ENCODE measurements at regions not wholly inside any gene's neighbourhood (a gene's known extent, or its start where the extent isn't known, plus 50 kb on each side); places are given as distances from the start of the nearest gene placed in this dataset.

DNA sequence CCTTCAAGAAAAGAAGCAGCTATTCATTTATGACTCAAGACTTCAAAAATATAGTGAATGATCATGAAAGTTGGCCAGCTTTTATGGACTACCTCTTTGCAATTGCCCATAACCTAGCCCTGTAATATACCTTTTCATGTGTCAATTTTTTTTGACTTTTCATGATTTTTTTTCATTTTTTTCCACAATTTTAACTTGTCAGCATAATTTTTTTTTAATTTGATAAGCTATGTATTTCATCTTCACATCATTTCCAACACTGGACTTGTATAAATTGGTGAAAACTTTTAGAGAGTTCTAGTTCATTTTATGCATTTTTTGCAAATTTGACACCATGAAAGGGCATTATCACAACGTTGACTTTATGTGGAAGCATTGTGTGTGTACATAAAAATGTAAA lies 220.8 kb upstream of the NFE2L3 start:
- TF ChIP-seq, protein P1, sequence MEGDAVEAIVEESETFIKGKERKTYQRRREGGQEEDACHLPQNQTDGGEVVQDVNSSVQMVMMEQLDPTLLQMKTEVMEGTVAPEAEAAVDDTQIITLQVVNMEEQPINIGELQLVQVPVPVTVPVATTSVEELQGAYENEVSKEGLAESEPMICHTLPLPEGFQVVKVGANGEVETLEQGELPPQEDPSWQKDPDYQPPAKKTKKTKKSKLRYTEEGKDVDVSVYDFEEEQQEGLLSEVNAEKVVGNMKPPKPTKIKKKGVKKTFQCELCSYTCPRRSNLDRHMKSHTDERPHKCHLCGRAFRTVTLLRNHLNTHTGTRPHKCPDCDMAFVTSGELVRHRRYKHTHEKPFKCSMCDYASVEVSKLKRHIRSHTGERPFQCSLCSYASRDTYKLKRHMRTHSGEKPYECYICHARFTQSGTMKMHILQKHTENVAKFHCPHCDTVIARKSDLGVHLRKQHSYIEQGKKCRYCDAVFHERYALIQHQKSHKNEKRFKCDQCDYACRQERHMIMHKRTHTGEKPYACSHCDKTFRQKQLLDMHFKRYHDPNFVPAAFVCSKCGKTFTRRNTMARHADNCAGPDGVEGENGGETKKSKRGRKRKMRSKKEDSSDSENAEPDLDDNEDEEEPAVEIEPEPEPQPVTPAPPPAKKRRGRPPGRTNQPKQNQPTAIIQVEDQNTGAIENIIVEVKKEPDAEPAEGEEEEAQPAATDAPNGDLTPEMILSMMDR (IDR thresholded peaks at IDR 0.05): no peak
- no peak for TF ChIP-seq POLR2A (IDR thresholded peaks at IDR 0.05)
